Keratinocyte (primary cell): ENCODE measurements at regions not wholly inside any gene's neighbourhood (a gene's known extent, or its start where the extent isn't known, plus 50 kb on each side); places are given as distances from the start of the nearest gene placed in this dataset.

ENCODE experiments used
- DNase-seq: peaks from one replicate; pipeline ENCODE4 v3.0.0-alpha.2; 2011; ENCODE audit warnings: low read depth, missing footprints, low spot score
- FAIRE-seq: peaks from 2 replicates; lab custom pipeline; 2011; peaks lifted over from hg19 to GRCh38; lab: Jason Lieb, UNC
- H2AFZ ChIP-seq: 2 replicates; pipeline ENCODE4 v1.6.0; 2012; ENCODE audit warnings: low read length, control low read depth, inconsistent platforms; ENCODE audit not compliant: control insufficient read depth
- H3K27ac ChIP-seq: 2 replicates; pipeline ENCODE4 v1.5.1; 2011; ENCODE audit warnings: low read length; ENCODE audit not compliant: control insufficient read depth, insufficient read depth
- H3K27me3 ChIP-seq: 3 replicates; pipeline ENCODE4 v1.6.0; 2011; ENCODE audit warnings: low read length; ENCODE audit not compliant: control insufficient read depth, insufficient read depth; ENCODE audit errors: extremely low read depth
- H3K36me3 ChIP-seq, 2 experiments: 2 replicates in 1 of 2; 3 replicates in 1 of 2; pipeline ENCODE4 v1.5.1; 2011; ENCODE audit warnings: low read length in 2 of 2, mild to moderate bottlenecking in 1 of 2; ENCODE audit not compliant: control insufficient read depth in 2 of 2, insufficient read depth in 2 of 2; ENCODE audit errors: extremely low read depth in 1 of 2
- H3K4me1 ChIP-seq: 3 replicates; pipeline ENCODE4 v1.5.1; 2011; ENCODE audit warnings: low read length; ENCODE audit not compliant: control insufficient read depth, insufficient read depth; ENCODE audit errors: extremely low read depth
- H3K4me2 ChIP-seq: 3 replicates; pipeline ENCODE4 v1.6.0; 2011; ENCODE audit warnings: low read depth, low read length; ENCODE audit not compliant: control insufficient read depth, insufficient read depth; ENCODE audit errors: extremely low read depth
- H3K4me3 ChIP-seq, 3 experiments: fragments of 200-600 bp in 1 of 3; sonication (generic) in 1 of 3; 2 replicates in 2 of 3; 3 replicates in 1 of 3; pipeline ENCODE4 v1.5.1; 2011 to 2016; ENCODE audit warnings: low read length in 3 of 3, mild to moderate bottlenecking in 3 of 3, control low read depth in 2 of 3, inconsistent platforms in 1 of 3, low read depth in 1 of 3, mixed read lengths in 1 of 3, mixed run types in 1 of 3, moderate library complexity in 1 of 3; ENCODE audit not compliant: control insufficient read depth in 2 of 3, insufficient read depth in 2 of 3; ENCODE audit errors: extremely low read depth in 1 of 3
- H3K79me2 ChIP-seq: 2 replicates; pipeline ENCODE4 v1.6.0; 2012; ENCODE audit warnings: low read length; ENCODE audit not compliant: control insufficient read depth, insufficient read depth
- H3K9ac ChIP-seq: 3 replicates; pipeline ENCODE4 v1.6.0; 2011; ENCODE audit warnings: low read length; ENCODE audit not compliant: control insufficient read depth, insufficient read depth; ENCODE audit errors: extremely low read depth
- H3K9me1 ChIP-seq: 3 replicates; pipeline ENCODE4 v1.6.0; 2011; ENCODE audit warnings: low read length; ENCODE audit not compliant: control insufficient read depth, insufficient read depth; ENCODE audit errors: extremely low read depth
- H3K9me3 ChIP-seq: 2 replicates; pipeline ENCODE4 v1.5.1; 2012; ENCODE audit warnings: low read depth, low read length; ENCODE audit not compliant: control insufficient read depth
- H4K20me1 ChIP-seq: 3 replicates; pipeline ENCODE4 v1.6.0; 2011; ENCODE audit warnings: low read length; ENCODE audit not compliant: control insufficient read depth, insufficient read depth; ENCODE audit errors: extremely low read depth
- CTCF ChIP-seq, 3 experiments: IDR thresholded peaks in 1 of 3; conservative IDR thresholded peaks in 1 of 3; optimal IDR thresholded peaks in 1 of 3; 2 replicates in 2 of 3; 3 replicates in 1 of 3; pipeline versions ENCODE3 to v1.5.1; 2011; ENCODE audit warnings: low read length in 3 of 3, mild to moderate bottlenecking in 3 of 3, moderate library complexity in 2 of 3, control low read depth in 1 of 3, inconsistent platforms in 1 of 3; ENCODE audit not compliant: insufficient read depth in 2 of 3; ENCODE audit errors: extremely low read depth in 1 of 3
- EZH2 ChIP-seq: IDR thresholded peaks from one replicate; pipeline ENCODE4 v1.6.1; 2012; ENCODE audit warnings: inconsistent platforms, mild to moderate bottlenecking, low read length, moderate library complexity
- dilution Hi-C: fragments of 300-500 bp; cut with MboI; formaldehyde crosslinking; loops from one replicate; pipeline ENCODE4 v1.7.0; 2020; ENCODE audit warnings: low sequenced_read_pairs; ENCODE audit not compliant: extremely low pct_ligation_motif_present

- TF ChIP-seq CTCF (optimal IDR thresholded peaks at IDR 0.05 in 1 of 3, IDR thresholded peaks at IDR 0.05 in 1 of 3, conservative IDR thresholded peaks at IDR 0.05 in 1 of 3; ENCODE audit: extremely low read depth in 1 of 3, insufficient read depth in 2 of 3, low read length in 3 of 3): no peak
Observed at GRCh38 chr6:103534095-103534494, 1325.6 kb downstream of the HACE1 start.

GRCh38 chr6:103522045-103522444 lies 1337.7 kb downstream of the HACE1 start:
- Histone ChIP-seq H3K4me3 (no peak overlapping the region), H3K79me2 (no peaks in the 10 kb centered on the region), H3K36me3 (no peaks in the 10 kb centered on the region), H2AFZ (no peak overlapping the region), H3K9ac (no peak overlapping the region), H3K27ac (no peak overlapping the region), H3K9me1 (no peaks in the 10 kb centered on the region), H3K9me3 (peaks cover 2% of the 10 kb centered on the region), H4K20me1 (no peaks in the 10 kb centered on the region), H3K4me2 (no peak overlapping the region), H3K4me1 (no peaks in the 10 kb centered on the region), H3K27me3 (no peaks in the 10 kb centered on the region)
- DNase-seq: no peak
- dilution Hi-C loops: no loop called here
- no peak for FAIRE-seq
- TF ChIP-seq EZH2 (no peak), CTCF (optimal IDR thresholded peaks at IDR 0.05 in 1 of 3, IDR thresholded peaks at IDR 0.05 in 1 of 3, conservative IDR thresholded peaks at IDR 0.05 in 1 of 3; ENCODE audit: extremely low read depth in 1 of 3, insufficient read depth in 2 of 3, low read length in 3 of 3) (no peak)

More at GRCh38 chr6:103534095-103534494, 1325.6 kb downstream of the HACE1 start:
- Histone ChIP-seq H3K27ac (no peak overlapping the region), H4K20me1 (no peaks in the 10 kb centered on the region), H3K36me3 (no peaks in the 10 kb centered on the region), H3K4me2 (no peak overlapping the region), H3K4me1 (no peaks in the 10 kb centered on the region), H3K9me1 (no peaks in the 10 kb centered on the region), H3K79me2 (no peaks in the 10 kb centered on the region), H3K27me3 (no peaks in the 10 kb centered on the region), H3K4me3 (no peak overlapping the region), H2AFZ (no peak overlapping the region), H3K9ac (no peak overlapping the region), H3K9me3 (no peaks in the 10 kb centered on the region)
- DNase-seq: no peak
- no peak for FAIRE-seq
- dilution Hi-C loops: no loop called here
